ENCODE measurements at regions not wholly inside any gene's neighbourhood (a gene's known extent, or its start where the extent isn't known, plus 50 kb on each side); places are given as distances from the start of the nearest gene placed in this dataset.

DNA sequence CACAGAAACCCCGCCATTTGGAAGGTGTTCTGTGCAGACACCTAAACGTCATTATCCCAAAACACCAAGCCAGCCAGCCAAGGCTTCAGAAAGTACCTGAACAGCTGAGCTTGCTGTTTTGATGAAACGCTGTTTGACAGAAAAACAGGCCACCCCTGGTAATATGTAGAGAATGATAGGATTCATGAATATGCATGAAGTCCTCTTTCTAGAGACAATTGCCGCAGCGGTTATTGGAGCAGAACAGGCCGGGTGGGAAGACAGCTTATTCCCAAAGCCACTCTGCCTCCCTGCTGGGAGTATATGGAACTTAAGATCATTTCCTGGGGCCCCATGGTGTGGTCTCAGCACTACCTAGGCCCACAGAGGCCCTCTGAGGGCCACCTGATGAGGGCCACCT is 229.5 kb downstream of the UQCRFS1 start:
- Histone ChIP-seq H3K4ac (ENCODE audit: low read depth, low read length) (no peak overlapping the region), H3K4me2 (ENCODE audit: low read length) (no peak overlapping the region), H3K27ac (ENCODE audit: low read depth, low read length) (no peak overlapping the region), H3K36me3 (ENCODE audit: control insufficient read depth, insufficient read depth, low read length) (no peaks in the 10 kb centered on the region), H3K18ac (ENCODE audit: low read length) (no peak overlapping the region), H2BK15ac (replicated peaks; ENCODE audit: low read depth) (no peak overlapping the region), H3K27me3 (ENCODE audit: insufficient read depth, low read length, poor library complexity) (no peaks in the 10 kb centered on the region), H4K8ac (ENCODE audit: low read depth, low read length) (no peak overlapping the region), H4K5ac (ENCODE audit: low read length) (no peak overlapping the region), H3K56ac (ENCODE audit: low read length) (no peak overlapping the region), H3K79me1 (ENCODE audit: low read length) (no peaks in the 10 kb centered on the region), H2BK5ac (ENCODE audit: low read length) (no peak overlapping the region), H3K4me3 (ENCODE audit: low read length) (no peak overlapping the region), H3K4me1 (ENCODE audit: control insufficient read depth, low read depth, low read length) (no peaks in the 10 kb centered on the region), H3K9ac (ENCODE audit: low read length) (no peak overlapping the region), H3K79me2 (ENCODE audit: control insufficient read depth, insufficient read depth, low read length) (no peaks in the 10 kb centered on the region), H2BK120ac (ENCODE audit: low read depth, low read length) (no peak overlapping the region), H2AK5ac (ENCODE audit: low read length) (no peak overlapping the region), H3K23ac (ENCODE audit: low read length) (no peak overlapping the region)
- no peak for DNase-seq
- WGBS (ENCODE audit: extremely low coverage, insufficient coverage, low lambda C conversion rate): no CpG with 5 or more reads among the region's 6 CpGs

DNA sequence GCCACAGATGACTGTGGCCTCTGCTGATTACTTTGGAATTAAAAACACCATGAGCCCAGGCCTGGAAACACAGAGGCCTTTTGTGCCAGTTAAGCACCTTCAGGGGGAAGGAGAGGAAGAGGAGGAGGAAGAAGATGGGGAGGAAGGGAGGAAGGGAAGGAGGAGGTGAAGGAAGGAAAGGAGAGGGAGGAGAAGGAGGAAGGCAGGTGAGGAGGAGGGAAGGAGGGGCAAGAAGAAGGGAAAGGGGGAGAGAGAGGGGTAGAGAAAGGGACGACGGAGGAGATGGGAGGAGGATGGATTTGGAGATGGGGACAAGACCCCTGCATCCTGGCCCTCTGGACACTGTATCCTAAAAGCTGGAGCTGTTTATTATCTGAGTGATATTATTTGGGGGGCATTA is 231.0 kb downstream of the UQCRFS1 start:
- H3K79me2 ChIP-seq (ENCODE audit: control insufficient read depth, insufficient read depth, low read length): no peaks in the 10 kb centered on the region
- H3K79me1 ChIP-seq (ENCODE audit: low read length): no peaks in the 10 kb centered on the region
- H3K23ac ChIP-seq (ENCODE audit: low read length): no peak overlapping the region
- no peak overlapping the region for H4K5ac ChIP-seq (ENCODE audit: low read length)
- no peak overlapping the region for H3K56ac ChIP-seq (ENCODE audit: low read length)
- H3K4me3 ChIP-seq (ENCODE audit: low read length): no peak overlapping the region
- no peaks in the 10 kb centered on the region for H3K27me3 ChIP-seq (ENCODE audit: insufficient read depth, low read length, poor library complexity)
- no peak overlapping the region for H3K18ac ChIP-seq (ENCODE audit: low read length)
- no peak overlapping the region for H4K8ac ChIP-seq (ENCODE audit: low read depth, low read length)
- no peaks in the 10 kb centered on the region for H3K4me1 ChIP-seq (ENCODE audit: control insufficient read depth, low read depth, low read length)
- no peak overlapping the region for H3K27ac ChIP-seq (ENCODE audit: low read depth, low read length)
- WGBS (ENCODE audit: extremely low coverage, insufficient coverage, low lambda C conversion rate): no CpG with 5 or more reads among the region's 2 CpGs
- no peak for DNase-seq
- H3K36me3 ChIP-seq (ENCODE audit: control insufficient read depth, insufficient read depth, low read length): no peaks in the 10 kb centered on the region
- H2BK5ac ChIP-seq (ENCODE audit: low read length): no peak overlapping the region
- no peak overlapping the region for H2AK5ac ChIP-seq (ENCODE audit: low read length)
- H3K4me2 ChIP-seq (ENCODE audit: low read length): no peak overlapping the region
- H2BK120ac ChIP-seq (ENCODE audit: low read depth, low read length): no peak overlapping the region
- H3K4ac ChIP-seq (ENCODE audit: low read depth, low read length): no peak overlapping the region
- no peak overlapping the region for H3K9ac ChIP-seq (ENCODE audit: low read length)
- H2BK15ac ChIP-seq (replicated peaks; ENCODE audit: low read depth): no peak overlapping the region

DNA sequence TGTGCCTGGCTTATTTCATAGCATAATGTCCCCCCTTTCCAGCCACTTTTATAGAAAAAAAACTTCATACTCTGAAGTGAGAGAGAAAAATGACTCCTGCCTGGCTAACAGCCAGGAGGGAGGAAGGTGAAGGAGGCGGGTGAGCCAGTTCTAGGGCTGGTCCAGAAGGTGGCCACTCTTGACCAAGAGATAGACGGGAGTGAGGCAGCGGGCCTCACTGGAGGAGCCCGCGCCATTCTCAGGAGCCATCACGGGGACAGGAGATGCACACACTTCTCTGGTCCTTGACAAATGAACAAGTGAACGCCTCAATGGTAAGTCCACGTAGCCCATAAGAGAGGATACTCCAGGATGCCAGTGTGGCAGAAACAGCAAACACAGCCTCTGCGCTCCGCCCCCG is 231.4 kb downstream of the UQCRFS1 start:
- Histone ChIP-seq H3K4me2 (ENCODE audit: low read length) (no peak overlapping the region), H3K56ac (ENCODE audit: low read length) (no peak overlapping the region), H3K4me1 (ENCODE audit: control insufficient read depth, low read depth, low read length) (no peaks in the 10 kb centered on the region), H3K27me3 (ENCODE audit: insufficient read depth, low read length, poor library complexity) (no peaks in the 10 kb centered on the region), H3K36me3 (ENCODE audit: control insufficient read depth, insufficient read depth, low read length) (no peaks in the 10 kb centered on the region), H3K23ac (ENCODE audit: low read length) (no peak overlapping the region), H3K79me1 (ENCODE audit: low read length) (no peaks in the 10 kb centered on the region), H3K79me2 (ENCODE audit: control insufficient read depth, insufficient read depth, low read length) (no peaks in the 10 kb centered on the region), H2BK120ac (ENCODE audit: low read depth, low read length) (no peak overlapping the region), H3K4ac (ENCODE audit: low read depth, low read length) (no peak overlapping the region), H4K8ac (ENCODE audit: low read depth, low read length) (no peak overlapping the region), H2BK5ac (ENCODE audit: low read length) (no peak overlapping the region), H3K9ac (ENCODE audit: low read length) (no peak overlapping the region), H3K4me3 (ENCODE audit: low read length) (no peak overlapping the region), H2BK15ac (replicated peaks; ENCODE audit: low read depth) (no peak overlapping the region), H3K18ac (ENCODE audit: low read length) (no peak overlapping the region), H3K27ac (ENCODE audit: low read depth, low read length) (no peak overlapping the region), H2AK5ac (ENCODE audit: low read length) (no peak overlapping the region), H4K5ac (ENCODE audit: low read length) (no peak overlapping the region)
- DNase-seq: no peak
- no CpG with 5 or more reads among the region's 11 CpGs for WGBS (ENCODE audit: extremely low coverage, insufficient coverage, low lambda C conversion rate)

DNA sequence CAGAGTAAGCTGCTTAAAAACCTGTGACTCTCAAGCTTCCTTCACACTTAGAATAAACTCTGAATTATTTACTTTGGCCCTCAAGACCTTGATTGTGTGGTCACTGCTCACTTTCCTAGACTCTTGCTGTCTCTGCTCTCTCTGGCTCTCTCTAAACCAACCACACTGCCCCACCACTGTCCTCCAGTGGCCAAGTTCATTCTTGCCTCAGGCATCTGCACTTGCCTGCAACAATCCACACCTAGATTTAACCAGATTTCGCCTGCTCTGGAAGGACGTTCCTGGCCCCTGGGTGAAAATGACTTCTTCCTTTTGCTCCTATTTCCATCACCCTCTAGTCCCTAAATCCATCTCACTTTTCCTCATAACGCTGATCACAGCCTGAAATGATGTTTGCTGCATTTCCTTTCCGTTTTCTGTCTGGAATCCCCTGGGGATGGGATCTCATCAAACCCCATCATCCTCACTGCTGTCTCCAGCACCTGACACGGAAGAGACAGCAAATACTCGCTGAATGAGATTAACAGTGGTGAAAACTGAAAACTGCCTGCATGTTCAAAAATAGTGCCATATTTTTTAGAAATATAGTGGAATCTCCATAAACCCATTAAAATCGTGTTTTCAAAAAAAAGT is 232.6 kb downstream of the UQCRFS1 start:
- no peaks in the 10 kb centered on the region for H3K79me1 ChIP-seq (ENCODE audit: low read length)
- H3K23ac ChIP-seq (ENCODE audit: low read length): no peak overlapping the region
- H2AK5ac ChIP-seq (ENCODE audit: low read length): no peak overlapping the region
- no peak overlapping the region for H3K18ac ChIP-seq (ENCODE audit: low read length)
- H3K56ac ChIP-seq (ENCODE audit: low read length): no peak overlapping the region
- no peak overlapping the region for H2BK5ac ChIP-seq (ENCODE audit: low read length)
- no peak overlapping the region for H4K8ac ChIP-seq (ENCODE audit: low read depth, low read length)
- H3K4me2 ChIP-seq (ENCODE audit: low read length): no peak overlapping the region
- no peaks in the 10 kb centered on the region for H3K79me2 ChIP-seq (ENCODE audit: control insufficient read depth, insufficient read depth, low read length)
- no peaks in the 10 kb centered on the region for H3K4me1 ChIP-seq (ENCODE audit: control insufficient read depth, low read depth, low read length)
- no peaks in the 10 kb centered on the region for H3K36me3 ChIP-seq (ENCODE audit: control insufficient read depth, insufficient read depth, low read length)
- H3K9ac ChIP-seq (ENCODE audit: low read length): no peak overlapping the region
- no peak overlapping the region for H2BK120ac ChIP-seq (ENCODE audit: low read depth, low read length)
- no peak overlapping the region for H4K5ac ChIP-seq (ENCODE audit: low read length)
- no peak overlapping the region for H3K27ac ChIP-seq (ENCODE audit: low read depth, low read length)
- no CpG with 5 or more reads among the region's 7 CpGs for WGBS (ENCODE audit: extremely low coverage, insufficient coverage, low lambda C conversion rate)
- no peaks in the 10 kb centered on the region for H3K27me3 ChIP-seq (ENCODE audit: insufficient read depth, low read length, poor library complexity)
- no peak overlapping the region for H3K4me3 ChIP-seq (ENCODE audit: low read length)
- DNase-seq: peak; percentile 75
- no peak overlapping the region for H2BK15ac ChIP-seq (replicated peaks; ENCODE audit: low read depth)
- H3K4ac ChIP-seq (ENCODE audit: low read depth, low read length): no peak overlapping the region

DNA sequence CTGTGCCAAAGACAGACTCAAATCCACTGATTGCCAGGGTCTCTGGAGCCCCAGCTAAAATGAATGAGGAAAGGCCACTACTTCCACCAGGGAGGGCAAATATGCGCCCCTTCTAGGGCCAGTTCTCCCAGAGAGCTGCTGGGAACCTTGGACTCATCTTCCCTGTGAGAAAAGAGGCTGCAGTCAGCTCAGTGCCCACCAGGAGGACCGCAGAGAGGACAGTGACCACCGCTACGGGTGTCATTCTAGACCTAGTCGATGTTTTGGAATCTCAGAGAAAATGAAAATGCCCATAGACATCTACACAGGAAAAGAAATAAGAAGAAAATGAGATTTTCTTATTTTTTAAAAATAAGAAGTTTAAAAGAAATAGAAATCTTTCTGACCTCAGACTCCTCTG is 235.1 kb downstream of the UQCRFS1 start:
- Histone ChIP-seq H2BK5ac (ENCODE audit: low read length) (no peak overlapping the region), H3K4me3 (ENCODE audit: low read length) (no peak overlapping the region), H3K56ac (ENCODE audit: low read length) (no peak overlapping the region), H3K18ac (ENCODE audit: low read length) (no peak overlapping the region), H3K79me2 (ENCODE audit: control insufficient read depth, insufficient read depth, low read length) (no peaks in the 10 kb centered on the region), H3K4me1 (ENCODE audit: control insufficient read depth, low read depth, low read length) (no peaks in the 10 kb centered on the region), H4K5ac (ENCODE audit: low read length) (no peak overlapping the region), H3K27ac (ENCODE audit: low read depth, low read length) (no peak overlapping the region), H3K4ac (ENCODE audit: low read depth, low read length) (no peak overlapping the region), H3K27me3 (ENCODE audit: insufficient read depth, low read length, poor library complexity) (no peaks in the 10 kb centered on the region), H3K36me3 (ENCODE audit: control insufficient read depth, insufficient read depth, low read length) (no peaks in the 10 kb centered on the region), H2AK5ac (ENCODE audit: low read length) (no peak overlapping the region), H3K9ac (ENCODE audit: low read length) (no peak overlapping the region), H2BK120ac (ENCODE audit: low read depth, low read length) (no peak overlapping the region), H2BK15ac (replicated peaks; ENCODE audit: low read depth) (no peak overlapping the region), H3K79me1 (ENCODE audit: low read length) (no peaks in the 10 kb centered on the region), H3K23ac (ENCODE audit: low read length) (no peak overlapping the region), H4K8ac (ENCODE audit: low read depth, low read length) (no peak overlapping the region), H3K4me2 (ENCODE audit: low read length) (no peak overlapping the region)
- no CpG with 5 or more reads among the region's 5 CpGs for WGBS (ENCODE audit: extremely low coverage, insufficient coverage, low lambda C conversion rate)
- peak; percentile 29 for DNase-seq

Measured in mesendoderm (in vitro differentiated cells).